GM12892 (cell line): ENCODE measurements at regions not wholly inside any gene's neighbourhood (a gene's known extent, or its start where the extent isn't known, plus 50 kb on each side); places are given as distances from the start of the nearest gene placed in this dataset.

Experiments
- POLR2A ChIP-seq: IDR thresholded peaks from 2 replicates; pipeline ENCODE4 v1.6.1; 2011; ENCODE audit warnings: low read depth, low read length, control low read depth
- POLR2AphosphoS5 ChIP-seq: IDR thresholded peaks from 2 replicates; pipeline ENCODE4 v1.6.1; 2011; ENCODE audit warnings: low read depth, low read length, control low read depth
- TAF1 ChIP-seq: IDR thresholded peaks from 2 replicates; pipeline ENCODE4 v1.6.1; 2011; ENCODE audit warnings: low read depth, mild to moderate bottlenecking, control low read depth, low read length, borderline replicate concordance

GRCh38 chrX:125711103-125711502 lies 391.4 kb downstream of the TEX13C start:
- TF ChIP-seq POLR2AphosphoS5 (no peak), POLR2A (no peak), TAF1 (no peak)
